ENCODE measurements at regions not wholly inside any gene's neighbourhood (a gene's known extent, or its start where the extent isn't known, plus 50 kb on each side); places are given as distances from the start of the nearest gene placed in this dataset.
"Not testable (repeated sequence)": the region's sequence is repeated elsewhere in the genome, so short reads cannot be mapped to it uniquely, and the experiment has no call there.

DNA sequence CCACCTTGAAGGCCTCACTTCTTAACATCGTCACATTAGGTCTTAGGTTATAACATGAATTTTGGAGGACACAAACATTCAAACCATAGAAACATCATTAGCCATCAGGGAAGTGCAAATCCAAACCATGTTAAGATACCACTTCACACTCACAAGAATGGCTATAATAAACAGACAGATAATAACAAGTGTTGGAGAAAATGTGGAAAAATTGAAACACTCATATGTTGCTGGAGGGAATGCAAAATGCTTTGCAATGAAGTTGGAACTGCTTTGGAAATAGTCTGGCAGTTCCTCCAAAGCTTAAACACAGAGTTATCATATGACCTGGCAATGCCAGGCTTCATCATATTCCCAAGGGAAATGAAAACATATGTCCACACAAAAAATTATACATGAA, 156.8 kb upstream of the EFCAB3 start:
- TF ChIP-seq CTCF (conservative IDR thresholded peaks at IDR 0.05; ENCODE audit: low read depth in 2 of 2); POLR2AphosphoS5 (IDR thresholded peaks at IDR 0.05; ENCODE audit: low read depth); CREB1 (CRISPR knock-in tag; IDR thresholded peaks at IDR 0.05; ENCODE audit: low read depth); EZH2 (IDR thresholded peaks at IDR 0.05; ENCODE audit: low read depth, unreplicated experiment): not testable (repeated sequence)
- TF ChIP-seq, protein P1, sequence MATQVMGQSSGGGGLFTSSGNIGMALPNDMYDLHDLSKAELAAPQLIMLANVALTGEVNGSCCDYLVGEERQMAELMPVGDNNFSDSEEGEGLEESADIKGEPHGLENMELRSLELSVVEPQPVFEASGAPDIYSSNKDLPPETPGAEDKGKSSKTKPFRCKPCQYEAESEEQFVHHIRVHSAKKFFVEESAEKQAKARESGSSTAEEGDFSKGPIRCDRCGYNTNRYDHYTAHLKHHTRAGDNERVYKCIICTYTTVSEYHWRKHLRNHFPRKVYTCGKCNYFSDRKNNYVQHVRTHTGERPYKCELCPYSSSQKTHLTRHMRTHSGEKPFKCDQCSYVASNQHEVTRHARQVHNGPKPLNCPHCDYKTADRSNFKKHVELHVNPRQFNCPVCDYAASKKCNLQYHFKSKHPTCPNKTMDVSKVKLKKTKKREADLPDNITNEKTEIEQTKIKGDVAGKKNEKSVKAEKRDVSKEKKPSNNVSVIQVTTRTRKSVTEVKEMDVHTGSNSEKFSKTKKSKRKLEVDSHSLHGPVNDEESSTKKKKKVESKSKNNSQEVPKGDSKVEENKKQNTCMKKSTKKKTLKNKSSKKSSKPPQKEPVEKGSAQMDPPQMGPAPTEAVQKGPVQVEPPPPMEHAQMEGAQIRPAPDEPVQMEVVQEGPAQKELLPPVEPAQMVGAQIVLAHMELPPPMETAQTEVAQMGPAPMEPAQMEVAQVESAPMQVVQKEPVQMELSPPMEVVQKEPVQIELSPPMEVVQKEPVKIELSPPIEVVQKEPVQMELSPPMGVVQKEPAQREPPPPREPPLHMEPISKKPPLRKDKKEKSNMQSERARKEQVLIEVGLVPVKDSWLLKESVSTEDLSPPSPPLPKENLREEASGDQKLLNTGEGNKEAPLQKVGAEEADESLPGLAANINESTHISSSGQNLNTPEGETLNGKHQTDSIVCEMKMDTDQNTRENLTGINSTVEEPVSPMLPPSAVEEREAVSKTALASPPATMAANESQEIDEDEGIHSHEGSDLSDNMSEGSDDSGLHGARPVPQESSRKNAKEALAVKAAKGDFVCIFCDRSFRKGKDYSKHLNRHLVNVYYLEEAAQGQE (IDR thresholded peaks at IDR 0.05; ENCODE audit: unreplicated experiment): not testable (repeated sequence)
